HCT116 (cell line): ENCODE measurements at regions not wholly inside any gene's neighbourhood (a gene's known extent, or its start where the extent isn't known, plus 50 kb on each side); places are given as distances from the start of the nearest gene placed in this dataset.

ENCODE experiments used
- ATAC-seq: fragments of 200-7000 bp; cut with Tn5 transposase; 2 replicates; pipeline ENCODE4 v1.9.1; 2020; ENCODE audit warnings: mild to moderate bottlenecking, moderate library complexity
- BruUV-seq: library from RNA; stranded (reverse); fragments of 400-500 nt; replicated peaks from 2 replicates; lab custom pipeline; 2021; lab: Mats Ljungman, UMichigan
- CTCF ChIA-PET: fragments of 300-600 bp; sonication (Branson Sonifier 250); formaldehyde crosslinking; loops from one replicate; lab custom pipeline; 2021; ENCODE audit warnings: antibody characterized with exemption; lab: Charles Lee
- POLR2A ChIA-PET: fragments of 300-600, 350-600 bp; sonication (Branson Sonifier 250); formaldehyde crosslinking; loops from one replicate; lab custom pipeline; 2021; ENCODE audit warnings: antibody characterized with exemption; lab: Charles Lee
- RAD21 ChIA-PET, 2 experiments: fragments of 300-600 bp; sonication (Branson Sonifier 250); formaldehyde crosslinking; loops; one replicate each; lab custom pipeline; 2023; ENCODE audit warnings: low total read pairs in 2 of 2; ENCODE audit not compliant: uncharacterized antibody in 2 of 2, unreplicated experiment in 2 of 2, low non-redundant PET in 1 of 2; lab: Charles Lee
- DNase-seq: peaks from one replicate; pipeline ENCODE4 v3.0.0-alpha.2; 2010; ENCODE audit warnings: low read depth, low spot score
- H2AFZ ChIP-seq: fragments of 200-600 bp; shearing (Covaris generic), sonication (generic); 2 replicates; pipeline ENCODE4 v1.6.1; 2017; ENCODE audit warnings: low read depth, mixed run types, mixed read lengths, antibody characterized with exemption, low read length; ENCODE audit not compliant: poor library complexity, severe bottlenecking
- H3K27ac ChIP-seq: 2 replicates; pipeline ENCODE4 v1.5.1; 2012; ENCODE audit warnings: low read depth, low read length
- H3K27me3 ChIP-seq: fragments of 200-600 bp; sonication (generic); 2 replicates; pipeline ENCODE4 v1.6.1; 2016; ENCODE audit warnings: mixed run types, low read length, mixed read lengths; ENCODE audit not compliant: insufficient read depth
- H3K36me3 ChIP-seq, 2 experiments: fragments of 200-500 bp in 1 of 2; fragments of 200-600 bp in 1 of 2; sonication (Bioruptor generic) in 1 of 2; sonication (generic) in 1 of 2; 2 replicates each; pipeline versions ENCODE4 v1.5.1 to v1.6.1; 2014 to 2016; ENCODE audit warnings: low read length in 2 of 2, inconsistent platforms in 1 of 2, mixed read lengths in 1 of 2, mixed run types in 1 of 2; ENCODE audit not compliant: insufficient read depth in 2 of 2, control insufficient read depth in 1 of 2
- H3K4me1 ChIP-seq, 2 experiments: fragments of 200-600 bp in 1 of 2; sonication (generic) in 1 of 2; 2 replicates each; pipeline versions ENCODE4 v1.5.1 to v1.6.1; 2012 to 2017; ENCODE audit warnings: low read length in 2 of 2, inconsistent platforms in 1 of 2, mild to moderate bottlenecking in 1 of 2, mixed read lengths in 1 of 2, mixed run types in 1 of 2, moderate library complexity in 1 of 2; ENCODE audit not compliant: insufficient read depth in 2 of 2, control insufficient read depth in 1 of 2
- H3K4me2 ChIP-seq: fragments of 200-600 bp; sonication (generic); 2 replicates; pipeline ENCODE4 v1.6.1; 2017; ENCODE audit warnings: mixed run types, low read length, mixed read lengths
- H3K4me3 ChIP-seq, 2 experiments: fragments of 200-600 bp in 1 of 2; sonication (generic) in 1 of 2; replicated peaks in 1 of 2; 2 replicates each; pipeline ENCODE4 v1.5.1; 2011 to 2016; ENCODE audit warnings: low read length in 2 of 2, control low read depth in 1 of 2, low read depth in 1 of 2, mild to moderate bottlenecking in 1 of 2, mixed read lengths in 1 of 2, mixed run types in 1 of 2
- H3K79me2 ChIP-seq: fragments of 200-600 bp; sonication (generic); 2 replicates; pipeline ENCODE4 v1.6.1; 2017; ENCODE audit warnings: mild to moderate bottlenecking, mixed run types, low read length, moderate library complexity, mixed read lengths; ENCODE audit not compliant: insufficient read depth
- H3K9ac ChIP-seq: fragments of 200-600 bp; sonication (generic); 2 replicates; pipeline ENCODE4 v1.6.1; 2016; ENCODE audit warnings: low read length, mixed read lengths
- H3K9me2 ChIP-seq: fragments of 200-600 bp; sonication (generic), shearing (Covaris generic); 2 replicates; pipeline ENCODE4 v1.6.1; 2017; ENCODE audit warnings: mixed run types, mild to moderate bottlenecking, moderate library complexity; ENCODE audit not compliant: insufficient read depth
- H3K9me3 ChIP-seq, 2 experiments: fragments of 200-500 bp in 1 of 2; fragments of 200-600 bp in 1 of 2; sonication (Bioruptor generic) in 1 of 2; sonication (generic) in 1 of 2; 2 replicates each; pipeline ENCODE4 v1.6.1; 2014 to 2017; ENCODE audit warnings: low read length in 2 of 2, mixed read lengths in 2 of 2, inconsistent platforms in 1 of 2, low read depth in 1 of 2, mild to moderate bottlenecking in 1 of 2, mixed run types in 1 of 2, moderate library complexity in 1 of 2; ENCODE audit not compliant: control insufficient read depth in 1 of 2, insufficient read depth in 1 of 2
- H4K20me1 ChIP-seq: fragments of 200-600 bp; sonication (generic), shearing (Covaris generic); 2 replicates; pipeline ENCODE4 v1.6.1; 2017; ENCODE audit warnings: mixed run types, mild to moderate bottlenecking, moderate library complexity; ENCODE audit not compliant: insufficient read depth
- CEBPB ChIP-seq: IDR thresholded peaks from 2 replicates; pipeline ENCODE4 v1.6.1; 2012; ENCODE audit warnings: low read depth
- EGR1 ChIP-seq: IDR thresholded peaks from 2 replicates; pipeline ENCODE4 v1.6.1; 2012; ENCODE audit warnings: low read depth
- ELF1 ChIP-seq: IDR thresholded peaks from 2 replicates; pipeline ENCODE4 v1.6.1; 2012; ENCODE audit warnings: low read depth, borderline replicate concordance
- EZH2 ChIP-seq: fragments of 200-600 bp; sonication (generic); IDR thresholded peaks from 2 replicates; pipeline ENCODE4 v1.6.1; 2017; ENCODE audit warnings: antibody characterized with exemption, mixed run types
- JUND ChIP-seq: IDR thresholded peaks from 2 replicates; pipeline ENCODE4 v1.6.1; 2012
- POLR2AphosphoS5 ChIP-seq: IDR thresholded peaks from 2 replicates; pipeline ENCODE4 v1.6.1; 2011; ENCODE audit warnings: mild to moderate bottlenecking, low read depth, low read length, moderate library complexity
- RAD21 ChIP-seq: IDR thresholded peaks from 2 replicates; pipeline ENCODE4 v1.6.1; 2012; ENCODE audit warnings: low read depth, mild to moderate bottlenecking
- SIN3A ChIP-seq: IDR thresholded peaks from 2 replicates; pipeline ENCODE4 v1.6.1; 2012; ENCODE audit warnings: low read depth
- SP1 ChIP-seq: IDR thresholded peaks from 2 replicates; pipeline ENCODE4 v1.6.1; 2012; ENCODE audit warnings: low read depth
- SRF ChIP-seq: IDR thresholded peaks from 2 replicates; pipeline ENCODE4 v1.6.1; 2012; ENCODE audit warnings: low read depth
- ZNF274 ChIP-seq: fragments of 200-500 bp; sonication (Bioruptor generic); IDR thresholded peaks from 2 replicates; pipeline ENCODE4 v1.6.1; 2014; ENCODE audit warnings: mild to moderate bottlenecking, low read depth, low read length, inconsistent platforms
- intact Hi-C: fragments of 100-400 bp; cut with micrococcal nuclease; formaldehyde crosslinking; loops from 2 replicates; pipeline ENCODE4 v1.10.0; 2022
- TF ChIP-seq, protein P1 (sequence below): IDR thresholded peaks from 2 replicates; pipeline ENCODE4 v1.6.1; 2011; ENCODE audit warnings: mild to moderate bottlenecking, low read length, moderate library complexity; ENCODE audit not compliant: insufficient replicate concordance; ENCODE audit errors: extremely low read depth
- TF ChIP-seq, protein P2 (sequence below), 3 experiments: fragments of 200-600 bp in 1 of 3; sonication (generic) in 1 of 3; IDR thresholded peaks in 2 of 3; conservative IDR thresholded peaks in 1 of 3; 2 replicates each; pipeline ENCODE4 v1.5.1; 2012 to 2017; ENCODE audit warnings: low read depth in 2 of 3, low read length in 2 of 3, antibody characterized with exemption in 1 of 3, borderline replicate concordance in 1 of 3, control low read depth in 1 of 3, mild to moderate bottlenecking in 1 of 3, mixed read lengths in 1 of 3, mixed run types in 1 of 3, moderate library complexity in 1 of 3; ENCODE audit not compliant: insufficient read depth in 1 of 3
- TF ChIP-seq, protein P3 (sequence below): IDR thresholded peaks from 2 replicates; pipeline ENCODE4 v1.6.1; 2012

GRCh38 chr5:93243481-93243880, 337.5 kb downstream of the NR2F1-AS1 start (continued):
- TF ChIP-seq, protein P1, sequence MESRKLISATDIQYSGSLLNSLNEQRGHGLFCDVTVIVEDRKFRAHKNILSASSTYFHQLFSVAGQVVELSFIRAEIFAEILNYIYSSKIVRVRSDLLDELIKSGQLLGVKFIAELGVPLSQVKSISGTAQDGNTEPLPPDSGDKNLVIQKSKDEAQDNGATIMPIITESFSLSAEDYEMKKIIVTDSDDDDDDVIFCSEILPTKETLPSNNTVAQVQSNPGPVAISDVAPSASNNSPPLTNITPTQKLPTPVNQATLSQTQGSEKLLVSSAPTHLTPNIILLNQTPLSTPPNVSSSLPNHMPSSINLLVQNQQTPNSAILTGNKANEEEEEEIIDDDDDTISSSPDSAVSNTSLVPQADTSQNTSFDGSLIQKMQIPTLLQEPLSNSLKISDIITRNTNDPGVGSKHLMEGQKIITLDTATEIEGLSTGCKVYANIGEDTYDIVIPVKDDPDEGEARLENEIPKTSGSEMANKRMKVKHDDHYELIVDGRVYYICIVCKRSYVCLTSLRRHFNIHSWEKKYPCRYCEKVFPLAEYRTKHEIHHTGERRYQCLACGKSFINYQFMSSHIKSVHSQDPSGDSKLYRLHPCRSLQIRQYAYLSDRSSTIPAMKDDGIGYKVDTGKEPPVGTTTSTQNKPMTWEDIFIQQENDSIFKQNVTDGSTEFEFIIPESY: no peak
- TF ChIP-seq EZH2 (no peak), EGR1 (no peak), ELF1 (no peak), RAD21 (no peak), SRF (no peak), SIN3A (no peak), CEBPB (no peak)

- ChIA-PET RAD21 (no interaction called here), CTCF (no interaction called here)
These were observed 340.7 kb downstream of the NR2F1-AS1 start for GRCh38 chr5:93240228-93240834.

More at GRCh38 chr5:93240228-93240834, 340.7 kb downstream of the NR2F1-AS1 start:
- Histone ChIP-seq H3K9me2 (no peaks in the 10 kb centered on the region), H3K27ac (no peak overlapping the region)
- BruUV-seq: no TSS peak
- TF ChIP-seq, protein P2, sequence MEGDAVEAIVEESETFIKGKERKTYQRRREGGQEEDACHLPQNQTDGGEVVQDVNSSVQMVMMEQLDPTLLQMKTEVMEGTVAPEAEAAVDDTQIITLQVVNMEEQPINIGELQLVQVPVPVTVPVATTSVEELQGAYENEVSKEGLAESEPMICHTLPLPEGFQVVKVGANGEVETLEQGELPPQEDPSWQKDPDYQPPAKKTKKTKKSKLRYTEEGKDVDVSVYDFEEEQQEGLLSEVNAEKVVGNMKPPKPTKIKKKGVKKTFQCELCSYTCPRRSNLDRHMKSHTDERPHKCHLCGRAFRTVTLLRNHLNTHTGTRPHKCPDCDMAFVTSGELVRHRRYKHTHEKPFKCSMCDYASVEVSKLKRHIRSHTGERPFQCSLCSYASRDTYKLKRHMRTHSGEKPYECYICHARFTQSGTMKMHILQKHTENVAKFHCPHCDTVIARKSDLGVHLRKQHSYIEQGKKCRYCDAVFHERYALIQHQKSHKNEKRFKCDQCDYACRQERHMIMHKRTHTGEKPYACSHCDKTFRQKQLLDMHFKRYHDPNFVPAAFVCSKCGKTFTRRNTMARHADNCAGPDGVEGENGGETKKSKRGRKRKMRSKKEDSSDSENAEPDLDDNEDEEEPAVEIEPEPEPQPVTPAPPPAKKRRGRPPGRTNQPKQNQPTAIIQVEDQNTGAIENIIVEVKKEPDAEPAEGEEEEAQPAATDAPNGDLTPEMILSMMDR (IDR thresholded peaks at IDR 0.05 in 2 of 3, conservative IDR thresholded peaks at IDR 0.05 in 1 of 3; ENCODE audit: borderline replicate concordance in 1 of 3, insufficient read depth in 1 of 3, low read depth in 2 of 3, low read length in 2 of 3): no peak
- TF ChIP-seq POLR2AphosphoS5: no peak
- no peak for TF ChIP-seq ELF1
- TF ChIP-seq, protein P1: no peak
- TF ChIP-seq, protein P3, sequence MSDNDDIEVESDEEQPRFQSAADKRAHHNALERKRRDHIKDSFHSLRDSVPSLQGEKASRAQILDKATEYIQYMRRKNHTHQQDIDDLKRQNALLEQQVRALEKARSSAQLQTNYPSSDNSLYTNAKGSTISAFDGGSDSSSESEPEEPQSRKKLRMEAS: no peak
- no peak for TF ChIP-seq JUND
- no peak for TF ChIP-seq ZNF274
- no peak for TF ChIP-seq SP1
- TF ChIP-seq SRF: no peak
- TF ChIP-seq, all 23 proteins: peak for 0
- Histone ChIP-seq H3K9me3 (no peaks in the 10 kb centered on the region), H3K4me3 (no peak overlapping the region), H3K27me3 (no peaks in the 10 kb centered on the region), H3K4me1 (peaks cover 0 to 7% of the 10 kb centered on the region in 2 experiments; a peak in 1 of 4 replicates), H2AFZ (no peak overlapping the region), H3K4me2 (no peak overlapping the region), H3K9ac (no peak overlapping the region), H3K36me3 (no peaks in the 10 kb centered on the region), H3K79me2 (no peaks in the 10 kb centered on the region), H4K20me1 (no peaks in the 10 kb centered on the region)
- intact Hi-C loops: no loop called here
- ATAC-seq (no peak), DNase-seq (no peak)
- POLR2A ChIA-PET: no interaction called here
